H9 (cell line): ENCODE measurements at regions not wholly inside any gene's neighbourhood (a gene's known extent, or its start where the extent isn't known, plus 50 kb on each side); places are given as distances from the start of the nearest gene placed in this dataset.

Experiments
- DNase-seq: peaks from one replicate; pipeline ENCODE4 v3.0.0-alpha.2; 2017
- H2AFZ ChIP-seq: one replicate; pipeline ENCODE4 v1.6.1; 2013; ENCODE audit warnings: mild to moderate bottlenecking, low read length, control low read depth, moderate library complexity
- H2AK5ac ChIP-seq: 2 replicates; pipeline ENCODE4 v1.6.1; 2013; ENCODE audit warnings: low read length, control low read depth, mixed read lengths; ENCODE audit not compliant: insufficient read length
- H2BK120ac ChIP-seq: one replicate; pipeline ENCODE4 v1.6.1; 2013; ENCODE audit warnings: low read depth, mild to moderate bottlenecking, low read length, control low read depth, inconsistent platforms; ENCODE audit not compliant: poor library complexity, severe bottlenecking
- H2BK12ac ChIP-seq: 2 replicates; pipeline ENCODE4 v1.6.1; 2013; ENCODE audit warnings: low read length, control low read depth, mixed read lengths, low read depth; ENCODE audit not compliant: insufficient read length
- H2BK15ac ChIP-seq: 2 replicates; pipeline ENCODE4 v1.6.1; 2013; ENCODE audit warnings: low read depth, low read length, control low read depth
- H2BK20ac ChIP-seq: one replicate; pipeline ENCODE4 v1.6.1; 2013; ENCODE audit warnings: low read depth, mild to moderate bottlenecking, low read length, control low read depth, inconsistent platforms; ENCODE audit not compliant: poor library complexity, severe bottlenecking
- H2BK5ac ChIP-seq: 2 replicates; pipeline ENCODE4 v1.6.1; 2013; ENCODE audit warnings: low read length, control low read depth, mixed read lengths; ENCODE audit not compliant: insufficient read length
- H3K14ac ChIP-seq: 2 replicates; pipeline ENCODE4 v1.6.1; 2013; ENCODE audit warnings: low read length, control low read depth; ENCODE audit not compliant: insufficient read depth
- H3K18ac ChIP-seq: 2 replicates; pipeline ENCODE4 v1.6.1; 2013; ENCODE audit warnings: low read depth, mild to moderate bottlenecking, mixed read lengths, low read length, control low read depth; ENCODE audit not compliant: insufficient read length
- H3K23ac ChIP-seq: 2 replicates; pipeline ENCODE4 v1.6.1; 2013; ENCODE audit warnings: low read length, control low read depth, mixed read lengths, low read depth; ENCODE audit not compliant: insufficient read length
- H3K23me2 ChIP-seq: 2 replicates; pipeline ENCODE4 v1.6.1; 2013; ENCODE audit warnings: low read depth, mild to moderate bottlenecking, mixed read lengths, low read length, control low read depth; ENCODE audit not compliant: insufficient read length, poor library complexity, severe bottlenecking
- H3K27ac ChIP-seq: 2 replicates; pipeline ENCODE4 v1.5.1; 2013; ENCODE audit warnings: low read length, control low read depth, mixed read lengths, low read depth; ENCODE audit not compliant: insufficient read length
- H3K27me3 ChIP-seq: 2 replicates; pipeline ENCODE4 v1.6.1; 2013; ENCODE audit warnings: low read length, control low read depth, inconsistent platforms; ENCODE audit not compliant: insufficient read depth
- H3K4ac ChIP-seq: 2 replicates; pipeline ENCODE4 v1.6.1; 2013; ENCODE audit warnings: low read depth, mild to moderate bottlenecking, control low read depth, inconsistent platforms, low read length, moderate library complexity
- H3K4me1 ChIP-seq: 2 replicates; pipeline ENCODE4 v1.6.1; 2013; ENCODE audit warnings: low read length, control low read depth, inconsistent platforms; ENCODE audit not compliant: insufficient read depth
- H3K4me2 ChIP-seq: 2 replicates; pipeline ENCODE4 v1.6.1; 2013; ENCODE audit warnings: low read length, control low read depth, mixed read lengths; ENCODE audit not compliant: insufficient read length, insufficient read depth
- H3K56ac ChIP-seq: 2 replicates; pipeline ENCODE4 v1.6.1; 2013; ENCODE audit warnings: low read depth, mild to moderate bottlenecking, mixed read lengths, low read length, control low read depth; ENCODE audit not compliant: insufficient read length
- H3K79me1 ChIP-seq: 2 replicates; pipeline ENCODE4 v1.6.1; 2013; ENCODE audit warnings: low read depth, mild to moderate bottlenecking, moderate library complexity, low read length, control low read depth, inconsistent platforms; ENCODE audit not compliant: insufficient read depth, poor library complexity, severe bottlenecking
- H3K79me2 ChIP-seq: 2 replicates; pipeline ENCODE4 v1.6.1; 2013; ENCODE audit warnings: low read length, control low read depth, inconsistent platforms; ENCODE audit not compliant: insufficient read depth
- H3K9ac ChIP-seq: 2 replicates; pipeline ENCODE4 v1.6.1; 2013; ENCODE audit warnings: low read length, control low read depth, mixed read lengths; ENCODE audit not compliant: insufficient read length; ENCODE audit errors: extremely low read depth
- H3K9me3 ChIP-seq: one replicate; pipeline ENCODE4 v1.6.1; 2013; ENCODE audit warnings: low read depth, low read length, inconsistent platforms; ENCODE audit not compliant: control insufficient read depth
- H3T11ph ChIP-seq: one replicate; pipeline ENCODE4 v1.6.1; 2013; ENCODE audit warnings: mild to moderate bottlenecking, low read length, control low read depth, inconsistent platforms
- H4K20me1 ChIP-seq: one replicate; pipeline ENCODE4 v1.6.1; 2013; ENCODE audit not compliant: control insufficient read depth, insufficient read length, insufficient read depth
- H4K5ac ChIP-seq: 2 replicates; pipeline ENCODE4 v1.6.1; 2013; ENCODE audit warnings: low read depth, mild to moderate bottlenecking, mixed read lengths, low read length, control low read depth; ENCODE audit not compliant: insufficient read length
- H4K8ac ChIP-seq: replicated peaks from 2 replicates; pipeline ENCODE4 v1.6.1; 2013; ENCODE audit warnings: low read length, control low read depth, mixed read lengths, low read depth; ENCODE audit not compliant: insufficient read length
- H4K91ac ChIP-seq: 2 replicates; pipeline ENCODE4 v1.6.1; 2013; ENCODE audit warnings: low read depth, mild to moderate bottlenecking, moderate library complexity, mixed read lengths, low read length, control low read depth; ENCODE audit not compliant: insufficient read length
- H3K27ac Mint-ChIP-seq, 3 experiments: 2 replicates in 2 of 3; 3 replicates in 1 of 3; pipeline ENCODE4 v1.8.0; 2020 to 2021; ENCODE audit warnings: mixed read lengths in 3 of 3, mild to moderate bottlenecking in 1 of 3, moderate library complexity in 1 of 3
- H3K27me3 Mint-ChIP-seq: 2 replicates; pipeline ENCODE4 v1.8.0; 2021; ENCODE audit warnings: low read depth, mild to moderate bottlenecking, moderate library complexity, mixed read lengths
- H3K36me3 Mint-ChIP-seq, 3 experiments: 2 replicates in 2 of 3; 3 replicates in 1 of 3; pipeline ENCODE4 v1.8.0; 2020 to 2021; ENCODE audit warnings: low read depth in 3 of 3, mixed read lengths in 3 of 3; ENCODE audit not compliant: insufficient read depth in 1 of 3
- H3K4me1 Mint-ChIP-seq, 2 experiments: 2 replicates each; pipeline ENCODE4 v1.8.0; 2020; ENCODE audit warnings: mixed read lengths in 2 of 2
- H3K4me3 Mint-ChIP-seq, 2 experiments: 2 replicates in 1 of 2; 3 replicates in 1 of 2; pipeline ENCODE4 v1.8.0; 2020 to 2021; ENCODE audit warnings: mild to moderate bottlenecking in 2 of 2, mixed read lengths in 2 of 2, moderate library complexity in 1 of 2
- H3K9me3 Mint-ChIP-seq, 2 experiments: 2 replicates in 1 of 2; 3 replicates in 1 of 2; pipeline ENCODE4 v1.8.0; 2020; ENCODE audit warnings: mild to moderate bottlenecking in 2 of 2, mixed read lengths in 2 of 2, moderate library complexity in 1 of 2
- WGBS: extraction: QIAGEN DNeasy Blood & Tissue Kit; methylation state at CpG from one replicate; pipeline ENCODE4 v1.1.7; 2013; ENCODE audit warnings: missing lambda C conversion rate, low lambda C conversion rate, mixed read lengths; ENCODE audit not compliant: insufficient read length; ENCODE audit errors: extremely low coverage; 5-methylcytosine and 5-hydroxymethylcytosine counted together
- TF ChIP-seq, protein P1 (sequence below): fragments of 200-600 bp; sonication (generic); conservative IDR thresholded peaks from 3 replicates; pipeline ENCODE4 v1.8.0; 2021; ENCODE audit warnings: antibody characterized with exemption, mild to moderate bottlenecking

DNA sequence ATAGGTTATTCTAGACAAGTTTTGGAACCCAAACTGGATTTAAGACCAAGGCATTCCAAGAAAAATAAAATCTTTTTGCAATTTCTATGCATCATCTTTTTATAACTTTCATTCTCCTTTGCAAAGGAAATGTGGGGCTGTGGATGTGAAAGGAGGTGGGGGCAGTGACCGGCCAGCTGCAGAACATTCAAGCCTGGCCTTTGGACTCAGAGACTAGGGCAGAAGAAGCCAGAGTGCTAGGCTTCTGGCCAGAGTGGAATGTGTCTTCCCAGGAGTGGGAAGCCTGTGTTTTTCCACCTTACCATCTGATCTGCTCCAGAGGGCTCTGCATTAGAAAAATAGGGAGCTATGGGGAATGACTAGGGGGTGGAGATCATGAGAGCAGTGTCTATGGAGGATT, 148.5 kb downstream of the C9orf152 start:
- H2BK20ac ChIP-seq = no peak overlapping the region
- H2BK5ac ChIP-seq = no peak overlapping the region
- H2AFZ ChIP-seq = no peak overlapping the region
- H3K14ac ChIP-seq = no peak overlapping the region
- H3T11ph ChIP-seq = no peak overlapping the region
- no peaks in the 10 kb centered on the region for H3K79me1 ChIP-seq
- H3K18ac ChIP-seq = no peak overlapping the region
- H3K9ac ChIP-seq = no peak overlapping the region
- no peak overlapping the region for H2BK12ac ChIP-seq
- no CpG with 5 or more reads among the region's 1 CpG for WGBS
- no peak overlapping the region for H3K4me3 Mint-ChIP-seq
- H4K8ac ChIP-seq = no peak overlapping the region
- H3K56ac ChIP-seq = no peak overlapping the region
- no peak overlapping the region for H4K5ac ChIP-seq
- H3K23me2 ChIP-seq = no peaks in the 10 kb centered on the region
- H3K79me2 ChIP-seq = no peaks in the 10 kb centered on the region; the same call in 1 of the 2 replicates
- H4K91ac ChIP-seq = no peak overlapping the region
- no peaks in the 10 kb centered on the region for H3K27me3 Mint-ChIP-seq
- H3K9me3 Mint-ChIP-seq = no peaks in the 10 kb centered on the region; a peak in 1 of 5 replicates
- peaks cover 3 to 15% (median 6%) of the 10 kb centered on the region in 3 experiments for H3K36me3 Mint-ChIP-seq
- no peak for DNase-seq
- H3K27ac Mint-ChIP-seq = peak overlapping the region in 1 of 3 experiments; percentile 5; a peak in 1 of 7 replicates
- no peak overlapping the region for H3K4me2 ChIP-seq
- TF ChIP-seq, protein P1, sequence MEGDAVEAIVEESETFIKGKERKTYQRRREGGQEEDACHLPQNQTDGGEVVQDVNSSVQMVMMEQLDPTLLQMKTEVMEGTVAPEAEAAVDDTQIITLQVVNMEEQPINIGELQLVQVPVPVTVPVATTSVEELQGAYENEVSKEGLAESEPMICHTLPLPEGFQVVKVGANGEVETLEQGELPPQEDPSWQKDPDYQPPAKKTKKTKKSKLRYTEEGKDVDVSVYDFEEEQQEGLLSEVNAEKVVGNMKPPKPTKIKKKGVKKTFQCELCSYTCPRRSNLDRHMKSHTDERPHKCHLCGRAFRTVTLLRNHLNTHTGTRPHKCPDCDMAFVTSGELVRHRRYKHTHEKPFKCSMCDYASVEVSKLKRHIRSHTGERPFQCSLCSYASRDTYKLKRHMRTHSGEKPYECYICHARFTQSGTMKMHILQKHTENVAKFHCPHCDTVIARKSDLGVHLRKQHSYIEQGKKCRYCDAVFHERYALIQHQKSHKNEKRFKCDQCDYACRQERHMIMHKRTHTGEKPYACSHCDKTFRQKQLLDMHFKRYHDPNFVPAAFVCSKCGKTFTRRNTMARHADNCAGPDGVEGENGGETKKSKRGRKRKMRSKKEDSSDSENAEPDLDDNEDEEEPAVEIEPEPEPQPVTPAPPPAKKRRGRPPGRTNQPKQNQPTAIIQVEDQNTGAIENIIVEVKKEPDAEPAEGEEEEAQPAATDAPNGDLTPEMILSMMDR = no peak
- no peaks in the 10 kb centered on the region for H3K9me3 ChIP-seq
- H2BK120ac ChIP-seq = no peak overlapping the region
- H3K27me3 ChIP-seq = no peaks in the 10 kb centered on the region
- no peak overlapping the region for H3K27ac ChIP-seq
- H4K20me1 ChIP-seq = no peaks in the 10 kb centered on the region
- no peak overlapping the region for H2AK5ac ChIP-seq
- H3K4me1 Mint-ChIP-seq = peaks cover 17 to 21% of the 10 kb centered on the region in 2 experiments
- H3K4me1 ChIP-seq = peaks cover 4% of the 10 kb centered on the region; the same call in 1 of the 2 replicates
- H3K4ac ChIP-seq = no peak overlapping the region
- H2BK15ac ChIP-seq = no peak overlapping the region
- H3K23ac ChIP-seq = no peak overlapping the region
